B cell (primary cell): ENCODE measurements at regions not wholly inside any gene's neighbourhood (a gene's known extent, or its start where the extent isn't known, plus 50 kb on each side); places are given as distances from the start of the nearest gene placed in this dataset.

Experiments
- ATAC-seq: fragments of 200-7000 bp; cut with Tn5 transposase; one replicate; pipeline ENCODE4 v1.10.0; 2021; ENCODE audit warnings: low read depth, mild to moderate bottlenecking, moderate number of reproducible peaks, moderate library complexity
- CTCF ChIA-PET: fragments of 350-600 bp; sonication (Branson Sonifier 250); formaldehyde crosslinking; loops from one replicate; lab custom pipeline; 2021; ENCODE audit warnings: antibody characterized with exemption, inconsistent platforms; lab: Charles Lee
- POLR2A ChIA-PET: fragments of 350-600 bp; sonication (Branson Sonifier 250); formaldehyde crosslinking; loops from one replicate; lab custom pipeline; 2021; ENCODE audit warnings: antibody characterized with exemption; lab: Charles Lee
- DNase-seq: peaks from one replicate; pipeline ENCODE4 v3.0.0; 2013
- H2AFZ ChIP-seq: 2 replicates; pipeline ENCODE4 v1.6.1; 2012; ENCODE audit warnings: mild to moderate bottlenecking, low read depth, low read length; ENCODE audit not compliant: insufficient read depth, poor library complexity, severe bottlenecking
- H3K27ac ChIP-seq, 2 donors: 1 replicate in 1 of 2; 2 replicates in 1 of 2; pipeline ENCODE4 v1.5.1; 2012 to 2013; ENCODE audit warnings: low read length in 2 of 2, mild to moderate bottlenecking in 2 of 2, moderate library complexity in 1 of 2
- H3K27me3 ChIP-seq, 4 experiments: fragments of 200-600 bp in 1 of 4; sonication (generic) in 1 of 4; replicated peaks in 1 of 4; 1 replicate in 2 of 4; 2 replicates in 2 of 4; pipeline versions ENCODE4 v1.6.1 to v1.7.0; 2013 to 2016; ENCODE audit warnings: low read length in 3 of 4, mild to moderate bottlenecking in 2 of 4, mixed read lengths in 1 of 4, moderate library complexity in 1 of 4; ENCODE audit not compliant: insufficient read depth in 4 of 4, control insufficient read depth in 3 of 4; ENCODE audit errors: control extremely low read depth in 1 of 4
- H3K36me3 ChIP-seq, 2 experiments: replicated peaks in 1 of 2; 1 replicate in 1 of 2; 2 replicates in 1 of 2; pipeline versions ENCODE4 v1.6.1 to v1.7.1; 2013; ENCODE audit warnings: low read length in 1 of 2; ENCODE audit not compliant: insufficient read depth in 2 of 2, control insufficient read depth in 1 of 2; ENCODE audit errors: control extremely low read depth in 1 of 2, extremely low read depth in 1 of 2
- H3K4me1 ChIP-seq, 2 donors: fragments of 200-600 bp in 1 of 2; sonication (generic) in 1 of 2; 1 replicate in 1 of 2; 2 replicates in 1 of 2; pipeline versions ENCODE4 v1.5.1 to v1.6.1; 2013 to 2017; ENCODE audit warnings: low read length in 2 of 2; ENCODE audit not compliant: control insufficient read depth in 2 of 2, insufficient read depth in 2 of 2
- H3K4me2 ChIP-seq: replicated peaks from 2 replicates; pipeline ENCODE3; 2012; ENCODE audit warnings: mild to moderate bottlenecking, low read depth, low read length; ENCODE audit not compliant: poor library complexity, severe bottlenecking
- H3K4me3 ChIP-seq, 5 experiments: fragments of 200-600 bp in 1 of 5; sonication (generic) in 1 of 5; 1 replicate in 3 of 5; 2 replicates in 2 of 5; pipeline versions ENCODE4 v1.5.1 to v1.7.0; 2011 to 2016; ENCODE audit warnings: low read length in 4 of 5, mild to moderate bottlenecking in 4 of 5, low read depth in 2 of 5, control low read depth in 1 of 5, moderate library complexity in 1 of 5; ENCODE audit not compliant: insufficient read depth in 1 of 5; ENCODE audit errors: control extremely low read depth in 1 of 5, extremely low read depth in 1 of 5
- H3K79me2 ChIP-seq: fragments of 200-600 bp; sonication (generic); one replicate; pipeline ENCODE4 v1.6.0; 2016; ENCODE audit warnings: low read length; ENCODE audit not compliant: control insufficient read depth, insufficient read depth
- H3K9ac ChIP-seq: fragments of 200-600 bp; sonication (generic); 2 replicates; pipeline ENCODE4 v1.6.1; 2017; ENCODE audit warnings: mild to moderate bottlenecking, low read length, moderate library complexity
- H3K9me3 ChIP-seq, 3 donors: one replicate each; pipeline versions ENCODE4 v1.6.1 to v1.7.1; 2013; ENCODE audit warnings: low read length in 2 of 3; ENCODE audit not compliant: control insufficient read depth in 2 of 3, insufficient read depth in 1 of 3; ENCODE audit errors: control extremely low read depth in 1 of 3
- H4K20me1 ChIP-seq: 2 replicates; pipeline ENCODE4 v1.6.0; 2012; ENCODE audit warnings: mild to moderate bottlenecking, low read length; ENCODE audit not compliant: insufficient read depth, control insufficient read depth, poor library complexity, severe bottlenecking
- H3K27ac Mint-ChIP-seq: one replicate; pipeline ENCODE4 v1.8.0; 2021; ENCODE audit warnings: mixed read lengths
- H3K27me3 Mint-ChIP-seq: one replicate; pipeline ENCODE4 v1.8.0; 2021; ENCODE audit warnings: mixed read lengths
- H3K4me1 Mint-ChIP-seq: one replicate; pipeline ENCODE4 v1.8.0; 2021; ENCODE audit warnings: mixed read lengths
- H3K4me3 Mint-ChIP-seq: one replicate; pipeline ENCODE4 v1.8.0; 2021; ENCODE audit warnings: mixed read lengths
- H3K9me3 Mint-ChIP-seq: one replicate; pipeline ENCODE4 v1.8.0; 2022; ENCODE audit warnings: mixed read lengths; ENCODE audit not compliant: insufficient read depth
- CTCF ChIP-seq: fragments of 200-600 bp; IDR thresholded peaks from one replicate; pipeline ENCODE4 v1.8.0; 2022; ENCODE audit warnings: antibody characterized with exemption, mild to moderate bottlenecking
- EZH2 ChIP-seq: IDR thresholded peaks from 2 replicates; pipeline ENCODE4 v1.6.1; 2012; ENCODE audit warnings: borderline replicate concordance, low read depth, mild to moderate bottlenecking, moderate library complexity, low read length; ENCODE audit not compliant: insufficient read depth, poor library complexity, severe bottlenecking
- WGBS: methylation state at CpG from one replicate; pipeline ENCODE4 v1.1.5; 2013; ENCODE audit warnings: missing lambda C conversion rate; ENCODE audit not compliant: insufficient coverage; 5-methylcytosine and 5-hydroxymethylcytosine counted together
- intact Hi-C: fragments of 100-400 bp; cut with micrococcal nuclease; formaldehyde crosslinking; loops from one replicate; pipeline ENCODE4 v1.10.0; 2022

- Histone ChIP-seq H3K27ac (no peak overlapping the region), H3K27me3 (no peaks in the 10 kb centered on the region), H3K9ac (no peak overlapping the region), H3K79me2 (no peaks in the 10 kb centered on the region), H4K20me1 (no peaks in the 10 kb centered on the region), H3K4me3 (no peak overlapping the region), H2AFZ (no peak overlapping the region), H3K4me2 (no peak overlapping the region), H3K4me1 (no peaks in the 10 kb centered on the region), H3K9me3 (no peaks in the 10 kb centered on the region), H3K36me3 (no peaks in the 10 kb centered on the region)
- Mint-ChIP-seq H3K4me3 (no peak overlapping the region), H3K4me1 (no peaks in the 10 kb centered on the region), H3K27ac (no peak overlapping the region), H3K27me3 (no peaks in the 10 kb centered on the region), H3K9me3 (no peaks in the 10 kb centered on the region)
- no peak for DNase-seq
- POLR2A ChIA-PET, result no interaction called here
- WGBS, result no CpG with 5 or more reads among the region's 1 CpG
- CTCF ChIA-PET, result no interaction called here
- no peak for TF ChIP-seq EZH2
- no peak for TF ChIP-seq CTCF
- intact Hi-C loops, result no loop called here
- ATAC-seq, result no peak
These were observed 476.4 kb upstream of the AGTR1 start for GRCh38 chr3:148221303-148221702.

- no peaks in the 10 kb centered on the region for H3K79me2 ChIP-seq
- DNase-seq (no peak), ATAC-seq (no peak)
- H3K27ac Mint-ChIP-seq, result no peak overlapping the region
- no peaks in the 10 kb centered on the region for H3K27me3 Mint-ChIP-seq
- WGBS, result 100% methylated on average over 1 of the region's 2 CpGs
- H3K9me3 Mint-ChIP-seq, result no peaks in the 10 kb centered on the region
- TF ChIP-seq CTCF (no peak), EZH2 (no peak)
- intact Hi-C loops, result no loop called here
- CTCF ChIA-PET, result no interaction called here
- no peaks in the 10 kb centered on the region for H3K36me3 ChIP-seq
- H3K4me1 ChIP-seq, result no peaks in the 10 kb centered on the region
- no peaks in the 10 kb centered on the region for H3K9me3 ChIP-seq
- no peak overlapping the region for H3K4me3 Mint-ChIP-seq
- H2AFZ ChIP-seq, result no peak overlapping the region
- H3K27me3 ChIP-seq, result no peaks in the 10 kb centered on the region
- no peaks in the 10 kb centered on the region for H4K20me1 ChIP-seq
- H3K27ac ChIP-seq, result no peak overlapping the region
- POLR2A ChIA-PET, result no interaction called here
- no peak overlapping the region for H3K4me2 ChIP-seq
- H3K4me3 ChIP-seq, result no peak overlapping the region
- H3K4me1 Mint-ChIP-seq, result no peaks in the 10 kb centered on the region
- no peak overlapping the region for H3K9ac ChIP-seq
These were observed 474.4 kb upstream of the AGTR1 start for GRCh38 chr3:148223266-148223665.
